Adipocyte (in vitro differentiated cells): ENCODE measurements at regions not wholly inside any gene's neighbourhood (a gene's known extent, or its start where the extent isn't known, plus 50 kb on each side); places are given as distances from the start of the nearest gene placed in this dataset.
"Not testable (repeated sequence)": the region's sequence is repeated elsewhere in the genome, so short reads cannot be mapped to it uniquely, and the experiment has no call there.

Experiments
- DNase-seq: peaks from one replicate; pipeline ENCODE4 v3.0.0-alpha.2; 2015; ENCODE audit warnings: low read depth
- H3K27me3 ChIP-seq: replicated peaks from 2 replicates; pipeline ENCODE4 v1.7.0; 2013; ENCODE audit warnings: mild to moderate bottlenecking, low read length, moderate library complexity; ENCODE audit not compliant: control insufficient read depth, insufficient read depth
- H3K36me3 ChIP-seq: 2 replicates; pipeline ENCODE4 v1.7.0; 2013; ENCODE audit warnings: low read length, mild to moderate bottlenecking, moderate library complexity; ENCODE audit not compliant: control insufficient read depth, insufficient read depth, severe bottlenecking
- H3K4me1 ChIP-seq: 2 replicates; pipeline ENCODE4 v1.7.0; 2013; ENCODE audit warnings: mild to moderate bottlenecking, low read length, moderate library complexity; ENCODE audit not compliant: control insufficient read depth, insufficient read depth
- H3K4me3 ChIP-seq: 2 replicates; pipeline ENCODE4 v1.7.0; 2013; ENCODE audit warnings: mild to moderate bottlenecking, low read length, moderate library complexity
- H3K9ac ChIP-seq: 2 replicates; pipeline ENCODE4 v1.7.0; 2013; ENCODE audit warnings: mild to moderate bottlenecking, low read length, moderate library complexity
- H3K9me3 ChIP-seq: 2 replicates; pipeline ENCODE4 v1.7.0; 2013; ENCODE audit warnings: mild to moderate bottlenecking, low read length, moderate library complexity; ENCODE audit not compliant: control insufficient read depth

DNA sequence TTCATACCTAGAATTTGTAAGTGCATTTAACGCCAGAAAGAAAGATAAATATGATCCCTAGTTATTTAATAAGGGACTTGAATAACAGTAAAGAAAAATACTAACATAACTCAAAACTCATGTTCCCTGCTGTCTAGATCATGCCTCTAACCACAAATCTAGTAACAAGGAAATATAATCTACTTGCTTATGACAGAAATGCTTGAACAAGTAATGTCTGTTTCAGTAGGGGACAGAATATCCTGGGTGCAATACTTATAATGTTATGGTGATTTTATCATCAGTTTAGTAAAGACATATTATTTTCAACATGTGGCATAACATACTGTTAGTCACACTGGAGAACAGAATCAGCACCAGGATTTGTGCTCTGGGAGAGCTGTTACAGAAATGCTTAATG lies 861.9 kb upstream of the SLITRK1 start:
- DNase-seq: peak; percentile 62
- H3K9me3 ChIP-seq: no peaks in the 10 kb centered on the region
- no peaks in the 10 kb centered on the region for H3K36me3 ChIP-seq
- H3K9ac ChIP-seq: no peak overlapping the region
- H3K4me3 ChIP-seq: no peak overlapping the region
- no peaks in the 10 kb centered on the region for H3K4me1 ChIP-seq
- H3K27me3 ChIP-seq: no peaks in the 10 kb centered on the region

DNA sequence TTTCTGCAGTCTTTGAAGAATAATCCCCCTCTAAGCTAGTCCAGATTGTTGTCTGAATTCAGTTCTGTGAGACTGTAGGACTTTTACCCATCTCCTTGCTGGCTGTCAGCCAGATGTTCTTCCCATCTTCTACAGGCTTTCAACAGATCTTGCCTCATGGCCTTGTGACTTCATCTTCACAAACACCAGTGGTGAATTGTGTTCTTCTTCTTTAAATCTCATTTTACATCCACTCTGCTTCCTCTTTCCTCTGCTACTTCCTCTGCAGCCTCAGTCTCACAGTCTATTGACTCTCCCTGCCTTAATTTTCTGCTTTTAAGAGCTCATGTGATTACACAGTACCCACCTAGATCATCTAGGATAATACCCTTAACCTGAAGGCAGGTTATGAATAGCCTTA lies 859.0 kb upstream of the SLITRK1 start:
- no peaks in the 10 kb centered on the region for H3K27me3 ChIP-seq

DNA sequence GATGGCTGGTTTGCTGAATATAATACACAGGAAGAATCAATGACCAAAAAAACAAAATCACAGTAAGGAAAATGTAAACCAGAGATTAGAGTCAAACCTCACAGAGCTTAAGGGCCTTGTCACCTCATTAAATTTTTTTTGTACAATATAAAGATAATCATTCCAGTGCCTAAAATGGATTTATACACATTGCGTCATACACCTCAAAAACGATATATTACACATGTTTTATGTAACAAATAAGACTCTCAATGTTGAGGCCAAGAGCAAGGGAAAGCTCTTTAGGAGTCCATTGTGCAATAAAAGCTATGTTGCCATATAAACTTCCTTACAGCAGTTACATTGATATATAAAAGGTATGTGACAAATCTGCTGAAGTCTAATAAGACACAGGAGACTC lies 856.7 kb upstream of the SLITRK1 start:
- Histone ChIP-seq H3K9ac (no peak overlapping the region), H3K4me3 (no peak overlapping the region), H3K27me3 (no peaks in the 10 kb centered on the region), H3K4me1 (no peaks in the 10 kb centered on the region), H3K36me3 (no peaks in the 10 kb centered on the region), H3K9me3 (no peaks in the 10 kb centered on the region)
- DNase-seq: peak; percentile 42

More for the DNA sequence above, 859.0 kb upstream of the SLITRK1 start:
- H3K9me3 ChIP-seq: no peaks in the 10 kb centered on the region
- no peak for DNase-seq
- H3K9ac ChIP-seq: no peak overlapping the region
- no peaks in the 10 kb centered on the region for H3K36me3 ChIP-seq
- no peaks in the 10 kb centered on the region for H3K4me1 ChIP-seq
- H3K4me3 ChIP-seq: no peak overlapping the region

DNA sequence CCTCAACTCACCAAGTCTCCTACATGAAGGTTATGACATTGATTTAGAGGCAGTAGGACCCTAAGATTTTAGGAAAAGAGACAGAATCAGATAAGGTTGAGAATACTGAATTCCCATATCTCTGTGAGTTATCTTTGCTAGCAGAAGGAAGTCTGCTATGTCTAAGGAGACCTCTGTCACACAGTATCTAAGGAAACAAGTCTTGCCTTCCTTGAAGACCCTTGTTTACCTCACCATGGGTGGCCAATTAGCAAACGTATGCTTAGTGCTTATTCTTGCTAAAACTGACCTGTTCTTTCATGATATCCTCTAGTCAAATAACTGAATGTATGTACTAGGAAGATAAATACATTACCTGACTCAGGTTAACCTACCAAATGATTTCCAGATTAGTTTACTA lies 855.4 kb upstream of the SLITRK1 start:
- no peak for DNase-seq
- Histone ChIP-seq H3K4me3 (no peak overlapping the region), H3K9me3 (no peaks in the 10 kb centered on the region), H3K4me1 (no peaks in the 10 kb centered on the region), H3K36me3 (no peaks in the 10 kb centered on the region), H3K27me3 (no peaks in the 10 kb centered on the region), H3K9ac (no peak overlapping the region)

DNA sequence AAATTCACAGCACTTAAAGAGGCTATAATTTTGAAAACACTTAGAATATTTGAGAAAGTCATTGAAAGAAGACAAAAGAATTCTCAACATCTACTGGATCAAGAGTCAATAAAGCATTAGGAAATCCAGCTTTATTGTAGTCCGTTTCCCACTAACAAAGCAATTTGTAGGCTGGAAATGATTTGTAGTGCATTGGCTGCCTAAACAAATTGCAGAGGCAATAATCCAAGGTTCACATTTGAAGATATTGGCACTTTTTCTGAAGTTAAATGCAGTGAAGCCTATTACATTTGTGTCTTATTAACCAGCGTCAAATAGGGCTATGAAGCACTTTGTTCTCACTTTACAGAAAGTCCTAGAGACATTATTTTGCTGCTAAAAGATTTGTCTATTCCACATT lies 848.1 kb upstream of the SLITRK1 start:
- Histone ChIP-seq H3K27me3 (no peaks in the 10 kb centered on the region), H3K4me1 (no peaks in the 10 kb centered on the region), H3K9ac (no peak overlapping the region), H3K36me3 (no peaks in the 10 kb centered on the region), H3K4me3 (no peak overlapping the region), H3K9me3 (no peaks in the 10 kb centered on the region)
- DNase-seq: no peak

DNA sequence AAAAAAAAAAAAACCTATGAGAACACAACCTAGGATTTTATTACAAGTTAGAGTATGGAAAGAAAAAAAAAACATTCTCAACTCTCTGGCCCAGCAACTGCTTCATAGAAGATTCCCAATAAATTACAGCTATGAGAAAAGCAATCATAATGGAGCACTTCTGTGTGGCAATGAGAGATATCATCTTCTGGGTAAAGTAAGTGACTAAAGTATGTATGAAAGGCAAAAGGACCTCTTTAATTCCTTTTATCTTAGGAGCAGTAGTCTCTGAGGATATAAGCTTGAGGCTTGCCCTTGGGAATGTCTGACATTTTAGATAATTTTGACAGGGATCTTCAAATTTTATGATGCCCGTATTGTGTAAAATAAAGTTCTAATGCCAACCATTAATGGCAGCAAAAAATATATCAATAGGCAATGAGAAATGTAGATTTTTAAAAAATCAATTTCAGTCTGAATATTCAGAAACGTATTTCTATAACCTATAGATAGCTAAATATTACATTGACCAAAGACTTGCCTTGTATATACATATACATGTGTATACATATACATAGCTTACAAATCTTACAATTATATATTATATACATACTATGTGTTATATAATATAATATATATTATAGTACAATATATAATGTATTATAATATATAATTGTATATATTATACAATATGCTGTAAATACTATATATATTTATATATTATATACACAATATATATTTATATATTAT lies 823.9 kb upstream of the SLITRK1 start:
- Histone ChIP-seq H3K27me3 (no peaks in the 10 kb centered on the region), H3K4me3 (no peak overlapping the region), H3K36me3 (no peaks in the 10 kb centered on the region), H3K4me1 (no peaks in the 10 kb centered on the region), H3K9ac (no peak overlapping the region), H3K9me3 (no peaks in the 10 kb centered on the region)
- no peak for DNase-seq

DNA sequence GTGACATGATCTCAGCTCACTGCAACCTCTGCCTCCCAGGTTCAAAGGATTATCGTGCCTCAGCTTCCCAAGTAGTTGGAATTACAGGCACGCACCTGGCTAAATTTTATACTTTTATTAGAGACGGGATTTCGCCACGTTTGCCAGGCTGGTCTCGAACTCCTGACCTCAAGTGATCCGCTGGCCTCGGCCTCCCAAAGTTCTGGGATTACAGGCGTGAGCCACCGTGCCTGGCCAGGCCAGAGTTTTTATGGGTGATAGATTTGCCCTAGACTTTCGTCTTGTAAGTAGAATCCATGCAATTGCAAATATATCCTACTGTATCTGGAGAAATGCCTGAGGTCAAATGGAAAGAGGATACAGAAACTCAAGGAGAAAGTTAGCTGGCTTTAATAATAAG lies 819.9 kb upstream of the SLITRK1 start:
- Histone ChIP-seq H3K9me3 (no peaks in the 10 kb centered on the region), H3K36me3 (no peaks in the 10 kb centered on the region), H3K27me3 (no peaks in the 10 kb centered on the region), H3K4me3 (no peak overlapping the region), H3K4me1 (no peaks in the 10 kb centered on the region), H3K9ac (no peak overlapping the region)
- no peak for DNase-seq

DNA sequence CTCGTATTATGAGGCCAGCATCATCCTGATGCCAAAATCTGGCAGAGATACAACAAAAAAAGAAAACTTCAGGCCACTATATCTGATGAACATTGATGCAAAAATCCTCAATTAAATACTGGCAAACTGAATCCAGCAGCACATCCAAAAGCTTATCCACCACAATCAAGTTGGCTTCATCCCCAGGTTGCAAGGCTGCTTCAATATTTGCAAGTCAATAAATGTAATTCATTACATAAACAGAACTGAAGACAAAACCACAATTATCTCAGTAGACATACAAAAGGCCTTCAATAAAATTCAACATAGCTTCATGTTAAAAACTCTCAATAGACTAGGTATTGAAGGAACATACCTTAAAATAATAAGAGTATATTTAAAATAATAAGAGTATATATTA lies 815.3 kb upstream of the SLITRK1 start:
- not testable (repeated sequence) for H3K36me3 ChIP-seq, H3K4me1 ChIP-seq, H3K9me3 ChIP-seq, H3K27me3 ChIP-seq, DNase-seq, H3K9ac ChIP-seq, H3K4me3 ChIP-seq

DNA sequence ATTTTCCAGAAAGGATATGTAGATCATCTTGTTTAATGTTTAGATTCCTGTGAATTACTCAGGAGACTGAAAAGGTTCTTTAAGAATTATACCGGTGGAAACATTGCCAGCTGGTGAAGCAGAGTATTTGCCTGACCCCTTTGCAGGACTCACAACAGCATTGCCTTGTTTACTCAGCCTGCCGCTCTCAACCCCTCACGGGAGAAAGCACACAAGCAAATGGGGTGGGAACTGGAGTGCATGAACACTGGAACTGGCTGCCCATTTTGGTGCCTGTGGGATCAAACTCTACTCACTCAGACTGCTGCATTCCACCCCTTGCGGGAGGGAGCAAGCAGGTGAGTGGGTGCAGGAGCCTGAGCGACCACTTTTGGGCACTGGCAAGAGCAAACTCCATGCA lies 804.7 kb upstream of the SLITRK1 start:
- H3K4me3 ChIP-seq: no peak overlapping the region
- H3K9me3 ChIP-seq: no peaks in the 10 kb centered on the region
- DNase-seq: no peak
- H3K9ac ChIP-seq: no peak overlapping the region
- H3K4me1 ChIP-seq: no peaks in the 10 kb centered on the region
- H3K36me3 ChIP-seq: no peaks in the 10 kb centered on the region
- H3K27me3 ChIP-seq: no peaks in the 10 kb centered on the region

DNA sequence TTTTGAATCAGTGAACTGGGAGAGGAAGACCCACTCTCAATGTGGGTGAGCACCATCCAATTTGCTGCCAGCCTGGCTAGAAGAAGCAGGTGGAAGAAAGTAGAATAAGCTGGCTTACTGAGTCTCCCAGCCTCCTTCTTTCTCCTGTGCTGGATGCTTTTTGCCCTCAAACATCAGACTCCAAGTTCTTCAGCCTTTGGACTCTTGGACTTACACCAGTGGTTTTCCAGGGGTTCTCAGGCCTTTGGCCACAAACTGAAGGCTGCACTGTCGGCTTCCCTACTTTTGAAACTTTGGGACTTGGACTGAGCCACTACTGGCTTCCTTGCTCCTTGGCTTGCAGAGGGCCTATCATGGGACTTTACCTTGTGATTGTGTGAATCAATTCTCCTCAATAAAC lies 804.2 kb upstream of the SLITRK1 start:
- Histone ChIP-seq H3K27me3 (no peaks in the 10 kb centered on the region), H3K36me3 (no peaks in the 10 kb centered on the region), H3K9ac (no peak overlapping the region), H3K4me1 (no peaks in the 10 kb centered on the region), H3K9me3 (no peaks in the 10 kb centered on the region), H3K4me3 (no peak overlapping the region)
- no peak for DNase-seq

DNA sequence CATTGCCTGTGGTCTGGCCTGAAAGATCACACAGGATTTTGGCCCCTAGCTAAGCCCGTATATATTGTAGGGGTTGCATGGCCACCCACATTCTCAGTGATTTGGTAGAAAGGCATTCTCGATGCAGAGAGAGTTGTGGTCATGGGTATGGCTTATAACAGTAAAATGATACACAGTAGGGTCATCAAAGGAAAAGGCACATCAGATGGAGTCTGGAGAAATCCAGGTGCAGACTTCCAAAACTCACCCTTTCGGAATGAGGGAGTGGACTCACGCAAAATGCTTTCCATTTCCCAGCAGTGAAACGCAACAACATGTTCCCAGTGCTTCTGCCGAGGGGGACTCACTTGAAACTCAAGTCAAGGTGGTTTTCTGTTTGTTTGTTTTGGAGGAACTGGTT lies 802.5 kb upstream of the SLITRK1 start:
- Histone ChIP-seq H3K4me1 (no peaks in the 10 kb centered on the region), H3K27me3 (no peaks in the 10 kb centered on the region), H3K36me3 (no peaks in the 10 kb centered on the region), H3K9ac (no peak overlapping the region), H3K9me3 (no peaks in the 10 kb centered on the region), H3K4me3 (no peak overlapping the region)
- no peak for DNase-seq

DNA sequence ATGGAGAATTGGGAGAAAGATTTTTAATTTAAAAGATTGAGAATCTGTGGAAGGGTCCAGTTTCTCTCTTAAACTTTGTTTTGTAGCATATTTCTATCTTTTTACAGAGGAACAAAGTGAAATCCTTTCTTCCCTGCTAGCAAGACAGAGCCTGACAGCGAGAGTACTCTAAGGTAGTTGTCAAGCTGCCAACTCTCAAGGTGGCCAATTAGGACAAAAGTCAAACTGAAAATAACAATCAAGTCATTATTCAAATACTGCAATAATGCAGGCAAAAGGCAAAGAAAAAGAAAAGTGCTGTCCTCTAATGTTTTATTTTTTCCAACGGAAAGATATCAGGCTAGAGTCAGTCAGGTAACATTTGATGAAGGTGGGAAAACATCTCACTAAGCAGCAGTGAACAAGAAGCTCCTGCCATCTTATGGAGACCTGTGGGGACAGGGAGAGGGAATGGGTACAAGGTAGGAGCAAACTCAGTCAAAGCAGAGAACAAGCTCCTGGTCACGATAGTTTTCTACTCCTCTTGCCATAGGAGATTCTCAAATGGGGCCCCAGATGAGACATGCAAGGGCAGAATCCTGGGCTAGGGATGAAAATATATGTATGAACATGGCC lies 801.9 kb upstream of the SLITRK1 start:
- Histone ChIP-seq H3K9me3 (no peaks in the 10 kb centered on the region), H3K9ac (no peak overlapping the region), H3K4me3 (peak overlapping the region; percentile 39), H3K4me1 (no peaks in the 10 kb centered on the region), H3K36me3 (no peaks in the 10 kb centered on the region), H3K27me3 (no peaks in the 10 kb centered on the region)
- DNase-seq: no peak
